ENCODE measurements at regions not wholly inside any gene's neighbourhood (a gene's known extent, or its start where the extent isn't known, plus 50 kb on each side); places are given as distances from the start of the nearest gene placed in this dataset.

DNA sequence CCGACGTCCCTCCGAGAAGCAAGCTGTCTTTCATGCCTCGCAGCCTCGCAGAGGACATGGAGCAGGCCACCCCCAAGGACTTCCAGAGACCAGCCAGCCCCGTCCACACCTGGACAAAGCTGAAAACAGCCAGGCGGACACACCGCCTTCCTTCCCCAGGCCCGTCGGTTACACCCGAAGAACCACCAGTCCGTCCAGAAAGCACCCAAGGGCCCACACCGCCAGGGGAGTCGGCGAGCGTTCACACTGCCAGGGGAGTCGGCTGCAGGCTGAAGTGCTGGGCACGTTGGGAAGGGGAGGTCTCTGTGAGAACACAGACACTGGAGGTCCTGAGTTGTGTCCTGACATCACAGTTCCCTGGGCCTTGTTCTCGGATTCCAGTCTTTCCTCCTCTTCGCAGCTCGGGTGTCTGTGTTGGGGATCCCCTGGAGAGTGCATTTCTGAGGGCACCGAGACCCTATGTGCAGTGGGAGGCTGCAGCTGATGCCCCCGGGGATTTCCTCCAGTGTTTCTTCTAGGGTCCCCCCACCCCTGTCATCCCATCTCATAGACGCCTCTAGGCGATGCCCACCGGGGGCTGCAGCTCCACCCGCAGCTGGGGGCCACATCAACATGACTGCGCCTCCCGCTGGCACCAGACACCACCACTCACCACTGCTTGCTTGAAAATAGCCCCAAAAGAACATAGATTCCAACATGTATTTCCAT, 344.4 kb upstream of the SALL3 start:
- no peaks in the 10 kb centered on the region for H3K36me3 ChIP-seq (replicated peaks; ENCODE audit: low read depth, low read length)
- H3K4me1 ChIP-seq (ENCODE audit: low read length), result no peaks in the 10 kb centered on the region
- no peaks in the 10 kb centered on the region for H3K27me3 ChIP-seq (ENCODE audit: low read depth, low read length)
- peaks cover 11% of the 10 kb centered on the region for H3K9me3 ChIP-seq (ENCODE audit: insufficient read depth, low read length)
- H3K27ac ChIP-seq (ENCODE audit: low read length), result no peak overlapping the region
- no peak overlapping the region for H2AFZ ChIP-seq (ENCODE audit: low read depth, low read length)
- no peaks in the 10 kb centered on the region for H4K20me1 ChIP-seq (ENCODE audit: insufficient read depth, low read length)
- no peak overlapping the region for H3K4me2 ChIP-seq (ENCODE audit: low read length)
- no peaks in the 10 kb centered on the region for H3K79me2 ChIP-seq (ENCODE audit: low read length)
- no peak overlapping the region for H3K4me3 ChIP-seq (ENCODE audit: low read length)
- TF ChIP-seq, protein P1, sequence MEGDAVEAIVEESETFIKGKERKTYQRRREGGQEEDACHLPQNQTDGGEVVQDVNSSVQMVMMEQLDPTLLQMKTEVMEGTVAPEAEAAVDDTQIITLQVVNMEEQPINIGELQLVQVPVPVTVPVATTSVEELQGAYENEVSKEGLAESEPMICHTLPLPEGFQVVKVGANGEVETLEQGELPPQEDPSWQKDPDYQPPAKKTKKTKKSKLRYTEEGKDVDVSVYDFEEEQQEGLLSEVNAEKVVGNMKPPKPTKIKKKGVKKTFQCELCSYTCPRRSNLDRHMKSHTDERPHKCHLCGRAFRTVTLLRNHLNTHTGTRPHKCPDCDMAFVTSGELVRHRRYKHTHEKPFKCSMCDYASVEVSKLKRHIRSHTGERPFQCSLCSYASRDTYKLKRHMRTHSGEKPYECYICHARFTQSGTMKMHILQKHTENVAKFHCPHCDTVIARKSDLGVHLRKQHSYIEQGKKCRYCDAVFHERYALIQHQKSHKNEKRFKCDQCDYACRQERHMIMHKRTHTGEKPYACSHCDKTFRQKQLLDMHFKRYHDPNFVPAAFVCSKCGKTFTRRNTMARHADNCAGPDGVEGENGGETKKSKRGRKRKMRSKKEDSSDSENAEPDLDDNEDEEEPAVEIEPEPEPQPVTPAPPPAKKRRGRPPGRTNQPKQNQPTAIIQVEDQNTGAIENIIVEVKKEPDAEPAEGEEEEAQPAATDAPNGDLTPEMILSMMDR (IDR thresholded peaks at IDR 0.05; ENCODE audit: low read depth, low read length), result no peak
- no peak for TF ChIP-seq EZH2phosphoT487 (IDR thresholded peaks at IDR 0.05; ENCODE audit: low read depth)
- H3K9ac ChIP-seq (ENCODE audit: low read length), result no peak overlapping the region

DNA sequence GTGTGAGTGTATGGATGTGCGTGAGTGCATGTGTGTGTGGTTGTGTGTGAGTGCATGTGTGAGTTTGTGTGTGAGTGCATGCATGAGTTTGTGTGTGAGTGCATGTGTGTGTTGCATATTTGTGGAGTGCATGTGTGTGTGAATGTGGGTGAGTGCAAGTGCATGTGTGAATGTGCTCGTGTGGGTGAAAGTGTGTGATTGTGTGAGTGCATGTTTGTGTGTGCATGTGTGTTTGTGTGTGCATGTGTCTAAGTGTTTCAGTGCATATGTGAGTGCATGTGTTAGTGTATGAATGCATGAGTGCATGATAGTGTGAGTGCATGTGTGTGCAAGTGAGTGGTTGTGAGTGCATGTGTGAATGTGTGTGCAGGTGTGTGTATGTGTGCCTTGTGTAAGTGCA, 343.4 kb upstream of the SALL3 start:
- Histone ChIP-seq H3K4me3 (ENCODE audit: low read length) (no peak overlapping the region), H2AFZ (ENCODE audit: low read depth, low read length) (no peak overlapping the region), H3K36me3 (replicated peaks; ENCODE audit: low read depth, low read length) (no peaks in the 10 kb centered on the region), H3K9ac (ENCODE audit: low read length) (no peak overlapping the region), H3K27me3 (ENCODE audit: low read depth, low read length) (no peaks in the 10 kb centered on the region), H3K27ac (ENCODE audit: low read length) (no peak overlapping the region), H4K20me1 (ENCODE audit: insufficient read depth, low read length) (no peaks in the 10 kb centered on the region), H3K4me1 (ENCODE audit: low read length) (no peaks in the 10 kb centered on the region), H3K9me3 (ENCODE audit: insufficient read depth, low read length) (peaks cover 11% of the 10 kb centered on the region), H3K79me2 (ENCODE audit: low read length) (no peaks in the 10 kb centered on the region), H3K4me2 (ENCODE audit: low read length) (no peak overlapping the region)
- TF ChIP-seq EZH2phosphoT487 (IDR thresholded peaks at IDR 0.05; ENCODE audit: low read depth), result no peak
- TF ChIP-seq, protein P1 (IDR thresholded peaks at IDR 0.05; ENCODE audit: low read depth, low read length), result no peak

GRCh38 chr18:78637442-78638402, 341.9 kb upstream of the SALL3 start:
- Histone ChIP-seq H3K9me3 (ENCODE audit: insufficient read depth, low read length) (peaks cover 11% of the 10 kb centered on the region), H3K9ac (ENCODE audit: low read length) (no peak overlapping the region), H2AFZ (ENCODE audit: low read depth, low read length) (no peak overlapping the region), H3K4me3 (ENCODE audit: low read length) (no peak overlapping the region), H3K36me3 (replicated peaks; ENCODE audit: low read depth, low read length) (no peaks in the 10 kb centered on the region), H3K4me1 (ENCODE audit: low read length) (no peaks in the 10 kb centered on the region), H3K27ac (ENCODE audit: low read length) (no peak overlapping the region), H4K20me1 (ENCODE audit: insufficient read depth, low read length) (no peaks in the 10 kb centered on the region), H3K27me3 (ENCODE audit: low read depth, low read length) (no peaks in the 10 kb centered on the region), H3K79me2 (ENCODE audit: low read length) (no peaks in the 10 kb centered on the region), H3K4me2 (ENCODE audit: low read length) (no peak overlapping the region)
- TF ChIP-seq, protein P1 (IDR thresholded peaks at IDR 0.05; ENCODE audit: low read depth, low read length), result no peak
- TF ChIP-seq EZH2phosphoT487 (IDR thresholded peaks at IDR 0.05; ENCODE audit: low read depth), result no peak
